ENCODE measurements at regions not wholly inside any gene's neighbourhood (a gene's known extent, or its start where the extent isn't known, plus 50 kb on each side); places are given as distances from the start of the nearest gene placed in this dataset.

DNA sequence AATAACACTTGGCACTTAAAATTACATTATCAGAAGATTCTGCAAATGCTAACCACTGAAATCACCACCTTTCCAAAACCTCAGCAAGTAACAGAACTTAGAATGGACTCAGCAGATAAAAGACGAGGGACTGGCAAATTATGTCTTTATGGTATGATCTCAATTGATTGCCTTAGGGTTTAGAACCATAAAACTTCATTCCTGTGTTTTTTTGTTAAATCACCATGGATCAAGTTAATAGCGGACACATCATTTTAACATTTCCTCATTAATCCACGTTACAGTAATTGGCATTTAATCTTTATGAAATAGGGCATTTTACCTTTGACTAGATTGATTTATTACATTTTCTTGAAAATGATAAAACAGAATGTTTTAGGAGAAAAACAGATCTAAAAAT lies 2070.3 kb downstream of the PCDH9 start:
- no peak for TF ChIP-seq SUZ12 (IDR thresholded peaks at IDR 0.05; ENCODE audit: extremely low read depth, insufficient read depth, insufficient read length)
- TF ChIP-seq ZNF274 (IDR thresholded peaks at IDR 0.05; ENCODE audit: low read depth, low read length) = no peak
- no peak for TF ChIP-seq YY1 (IDR thresholded peaks at IDR 0.05; ENCODE audit: insufficient read depth, insufficient read length)
